ENCODE measurements at regions not wholly inside any gene's neighbourhood (a gene's known extent, or its start where the extent isn't known, plus 50 kb on each side); places are given as distances from the start of the nearest gene placed in this dataset.
"Not testable (repeated sequence)": the region's sequence is repeated elsewhere in the genome, so short reads cannot be mapped to it uniquely, and the experiment has no call there.

GRCh38 chrX:138229718-138230117, 481.8 kb downstream of the FGF13 start:
- H3K27ac ChIP-seq, result no peak overlapping the region
- no peaks in the 10 kb centered on the region for H3K4me1 ChIP-seq
- peaks cover 79% of the 10 kb centered on the region for H3K27me3 ChIP-seq
- no peak for TF ChIP-seq Cebpa-rat (IDR thresholded peaks at IDR 0.05)
- no peak overlapping the region for H3K4me3 ChIP-seq
- H3K4me2 ChIP-seq, result no peak overlapping the region
- no peak overlapping the region for H3K9ac ChIP-seq
- no peaks in the 10 kb centered on the region for H3K36me3 ChIP-seq
- H4K20me1 ChIP-seq, result no peaks in the 10 kb centered on the region
- H3K9me3 ChIP-seq, result no peaks in the 10 kb centered on the region

- TF ChIP-seq Cebpa-rat (IDR thresholded peaks at IDR 0.05), result no peak
- Histone ChIP-seq H3K27me3 (peaks cover 65% of the 10 kb centered on the region), H3K9ac (no peak overlapping the region), H3K27ac (no peak overlapping the region), H3K4me3 (no peak overlapping the region), H3K4me1 (no peaks in the 10 kb centered on the region), H3K36me3 (no peaks in the 10 kb centered on the region), H4K20me1 (no peaks in the 10 kb centered on the region), H3K9me3 (no peaks in the 10 kb centered on the region), H3K4me2 (no peak overlapping the region)
Observed at GRCh38 chrX:138240266-138240665, 471.3 kb downstream of the FGF13 start.

GRCh38 chrX:138254001-138254400, 457.5 kb downstream of the FGF13 start:
- no peak overlapping the region for H3K9ac ChIP-seq
- H3K4me2 ChIP-seq, result no peak overlapping the region
- no peak overlapping the region for H3K4me3 ChIP-seq
- no peaks in the 10 kb centered on the region for H3K9me3 ChIP-seq
- no peak for TF ChIP-seq Cebpa-rat (IDR thresholded peaks at IDR 0.05)
- no peaks in the 10 kb centered on the region for H3K36me3 ChIP-seq
- no peaks in the 10 kb centered on the region for H3K4me1 ChIP-seq
- H3K27me3 ChIP-seq, result peaks cover 96% of the 10 kb centered on the region
- H3K27ac ChIP-seq, result no peak overlapping the region
- H4K20me1 ChIP-seq, result no peaks in the 10 kb centered on the region; the same call in 1 of the 2 replicates

- Histone ChIP-seq H3K4me2 (no peak overlapping the region), H3K4me1 (no peaks in the 10 kb centered on the region), H3K36me3 (no peaks in the 10 kb centered on the region), H3K9me3 (no peaks in the 10 kb centered on the region), H4K20me1 (no peaks in the 10 kb centered on the region; the same call in 1 of the 2 replicates), H3K4me3 (no peak overlapping the region), H3K27ac (no peak overlapping the region), H3K9ac (no peak overlapping the region), H3K27me3 (peaks cover 98% of the 10 kb centered on the region)
- no peak for TF ChIP-seq Cebpa-rat (IDR thresholded peaks at IDR 0.05)
Observed at GRCh38 chrX:138255373-138255772, 456.1 kb downstream of the FGF13 start.

- peaks cover 69% of the 10 kb centered on the region for H3K27me3 ChIP-seq
- H3K9me3 ChIP-seq, H3K9ac ChIP-seq, H3K27ac ChIP-seq, H3K4me1 ChIP-seq, H4K20me1 ChIP-seq, H3K36me3 ChIP-seq, H3K4me2 ChIP-seq, H3K4me3 ChIP-seq: not testable (repeated sequence)
Observed at GRCh38 chrX:138264095-138264494, 447.4 kb downstream of the FGF13 start.

DNA sequence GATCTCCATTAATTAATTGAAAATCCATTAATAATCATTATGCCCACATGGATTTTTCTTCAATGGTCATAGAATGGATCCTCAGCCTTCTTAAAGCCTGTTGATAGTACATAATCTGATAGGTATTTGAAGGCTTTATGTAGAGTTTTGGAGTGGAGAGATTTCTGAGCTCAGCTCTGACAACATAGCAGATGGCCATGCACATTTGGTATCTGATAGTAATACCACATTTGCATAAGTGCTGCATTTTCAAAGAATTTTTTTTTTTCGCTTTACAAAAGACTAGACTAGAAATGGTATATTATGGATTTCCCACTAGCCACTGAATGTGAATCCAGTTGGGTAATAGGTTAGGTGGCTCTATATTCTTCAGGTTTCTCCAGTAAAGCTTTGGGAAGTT, 440.6 kb downstream of the FGF13 start:
- Histone ChIP-seq H3K27ac (no peak overlapping the region), H3K4me1 (no peaks in the 10 kb centered on the region), H4K20me1 (no peaks in the 10 kb centered on the region), H3K9ac (no peak overlapping the region), H3K36me3 (no peaks in the 10 kb centered on the region), H3K4me2 (no peak overlapping the region), H3K27me3 (peaks cover 76% of the 10 kb centered on the region), H3K4me3 (no peak overlapping the region), H3K9me3 (no peaks in the 10 kb centered on the region)
- no peak for TF ChIP-seq Cebpa-rat (IDR thresholded peaks at IDR 0.05)

DNA sequence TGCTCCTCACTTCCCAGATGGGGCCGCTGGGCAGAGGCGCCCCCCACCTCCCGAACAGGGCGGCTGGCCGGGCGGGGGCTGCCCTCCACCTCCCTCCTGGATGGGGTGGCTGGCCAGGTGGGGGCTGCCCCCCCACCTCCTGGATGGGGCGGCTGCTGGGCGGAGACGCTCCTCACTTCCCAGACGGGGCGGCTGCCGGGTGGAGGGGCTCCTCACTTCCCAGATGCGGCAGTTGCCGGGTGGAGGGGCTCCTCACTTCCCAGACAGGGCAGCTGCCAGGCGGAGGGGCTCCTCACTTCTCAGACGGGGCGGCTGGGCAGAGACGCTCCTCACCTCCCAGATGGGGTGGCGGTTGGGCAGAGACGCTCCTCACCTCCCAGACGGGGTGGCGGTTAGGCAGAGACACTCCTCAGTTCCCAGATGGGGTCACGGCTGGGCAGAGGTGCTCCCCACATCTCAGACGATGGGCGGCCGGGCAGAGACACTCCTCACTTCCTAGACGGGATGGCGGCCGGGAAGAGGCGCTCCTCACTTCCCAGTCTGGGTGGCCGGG, 428.8 kb downstream of the FGF13 start:
- not testable (repeated sequence) for H3K36me3 ChIP-seq, H3K4me2 ChIP-seq, H3K4me1 ChIP-seq, H4K20me1 ChIP-seq, H3K27ac ChIP-seq, H3K4me3 ChIP-seq, H3K9ac ChIP-seq
- Histone ChIP-seq H3K9me3 (peaks cover 11% of the 10 kb centered on the region), H3K27me3 (peaks cover 60% of the 10 kb centered on the region)

DNA sequence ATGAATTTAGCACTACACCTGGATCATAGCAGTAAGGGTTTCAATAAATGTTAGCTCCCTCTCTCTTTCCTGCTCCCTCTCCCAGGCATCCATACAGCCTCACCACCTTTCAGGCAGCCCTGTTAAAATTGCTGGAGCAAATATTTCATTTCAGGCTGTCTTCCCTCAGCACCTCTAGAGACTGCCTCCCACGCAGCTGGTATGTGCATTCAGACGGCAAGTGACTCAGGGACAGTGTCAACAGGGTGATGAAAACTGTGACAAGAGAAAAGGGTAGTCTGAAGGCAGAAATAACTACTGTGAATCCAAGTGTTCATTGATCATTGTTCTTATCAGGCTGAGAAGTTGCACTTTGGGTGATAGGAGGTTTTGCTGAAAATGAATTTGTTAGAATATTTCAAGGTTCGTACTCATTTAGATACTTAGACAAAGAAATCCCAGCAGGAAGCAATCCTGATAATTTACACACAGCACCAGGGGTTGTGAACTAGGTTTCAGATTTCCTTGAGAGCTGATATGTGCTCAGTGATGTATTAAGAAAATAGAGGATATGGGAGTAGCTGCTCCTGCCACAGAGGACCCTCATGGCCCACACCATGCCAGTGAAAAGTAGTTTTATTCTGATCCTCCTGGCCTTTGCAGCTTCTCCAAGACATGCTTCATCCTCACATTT, 424.2 kb downstream of the FGF13 start:
- TF ChIP-seq Cebpa-rat (IDR thresholded peaks at IDR 0.05), result no peak
- H3K4me1 ChIP-seq, result no peaks in the 10 kb centered on the region
- H3K27me3 ChIP-seq, result peaks cover 81% of the 10 kb centered on the region
- H3K4me3 ChIP-seq, result no peak overlapping the region
- no peaks in the 10 kb centered on the region for H3K36me3 ChIP-seq
- H3K9ac ChIP-seq, result no peak overlapping the region
- H4K20me1 ChIP-seq, result no peaks in the 10 kb centered on the region
- no peak overlapping the region for H3K27ac ChIP-seq
- H3K9me3 ChIP-seq, result peaks cover 10% of the 10 kb centered on the region
- no peak overlapping the region for H3K4me2 ChIP-seq

DNA sequence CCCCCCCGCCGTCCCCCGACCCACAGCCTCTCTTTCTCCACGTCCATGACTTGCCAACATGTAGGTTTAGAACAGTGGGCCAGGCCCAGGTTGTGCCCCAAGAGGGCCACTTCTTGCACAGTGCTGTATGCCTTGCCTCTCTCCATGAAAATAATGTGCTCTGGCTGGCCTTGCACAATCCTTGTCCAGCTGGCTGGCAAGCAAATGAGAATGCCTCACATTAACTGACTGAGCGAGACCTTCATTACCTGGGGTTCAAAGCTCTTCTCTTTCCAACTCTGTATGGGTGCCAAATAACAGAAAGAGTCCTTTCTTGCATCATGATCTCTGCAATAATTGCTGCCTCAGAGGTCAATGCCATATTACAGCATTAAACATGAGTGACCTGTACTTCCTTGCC, 416.6 kb downstream of the FGF13 start:
- Histone ChIP-seq H3K4me2 (no peak overlapping the region), H3K4me3 (no peak overlapping the region), H4K20me1 (no peaks in the 10 kb centered on the region), H3K9me3 (no peaks in the 10 kb centered on the region), H3K4me1 (no peaks in the 10 kb centered on the region), H3K9ac (no peak overlapping the region), H3K27ac (no peak overlapping the region), H3K27me3 (peaks cover 65% of the 10 kb centered on the region), H3K36me3 (no peaks in the 10 kb centered on the region)
- TF ChIP-seq Cebpa-rat (IDR thresholded peaks at IDR 0.05), result no peak

DNA sequence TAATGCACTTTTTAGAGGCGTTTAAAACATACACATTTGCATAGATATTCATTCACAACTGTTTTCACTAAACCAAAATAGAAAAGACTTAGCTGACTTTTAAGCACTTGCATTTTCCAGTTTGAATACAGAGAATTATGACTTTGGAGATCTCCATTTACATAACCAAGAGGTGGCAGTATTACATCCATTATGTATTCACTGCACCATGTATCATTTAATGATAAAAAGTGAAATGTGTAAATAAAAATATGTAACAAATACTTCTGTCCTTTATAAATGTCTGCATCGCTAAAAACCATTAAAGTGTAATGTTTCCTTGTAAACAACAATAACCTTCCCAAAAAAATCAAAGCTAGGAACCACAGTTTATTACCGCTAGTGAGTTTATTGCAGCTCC, 413.2 kb downstream of the FGF13 start:
- H3K27me3 ChIP-seq, result peaks cover 41% of the 10 kb centered on the region
- no peak overlapping the region for H3K9ac ChIP-seq
- no peaks in the 10 kb centered on the region; the same call in 1 of the 2 replicates for H3K9me3 ChIP-seq
- no peak overlapping the region for H3K27ac ChIP-seq
- TF ChIP-seq Cebpa-rat (IDR thresholded peaks at IDR 0.05), result no peak
- H3K4me2 ChIP-seq, result no peak overlapping the region
- H3K4me3 ChIP-seq, result no peak overlapping the region
- H3K36me3 ChIP-seq, result no peaks in the 10 kb centered on the region
- H3K4me1 ChIP-seq, result no peaks in the 10 kb centered on the region
- no peaks in the 10 kb centered on the region for H4K20me1 ChIP-seq

DNA sequence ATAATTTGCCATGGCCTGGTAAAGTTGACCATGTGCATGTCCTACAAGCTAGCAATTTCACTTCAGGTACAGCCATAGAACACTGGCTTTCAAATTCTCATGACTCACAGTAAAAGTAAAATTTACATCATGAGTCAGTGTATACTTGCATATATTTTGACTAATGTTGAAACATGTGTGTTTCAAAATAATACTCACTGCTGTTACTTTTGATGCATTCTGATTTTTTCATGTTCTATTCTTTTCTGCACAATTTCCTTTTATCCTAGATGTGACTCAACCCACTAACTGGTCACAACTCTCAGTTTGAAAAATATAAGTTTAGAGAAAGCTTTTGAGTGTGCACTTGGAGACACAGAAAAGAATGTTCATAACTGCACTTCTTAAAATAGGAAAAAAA, 365.7 kb downstream of the FGF13 start:
- TF ChIP-seq Cebpa-rat (IDR thresholded peaks at IDR 0.05), result no peak
- H3K4me3 ChIP-seq, result no peak overlapping the region
- H3K4me1 ChIP-seq, result no peaks in the 10 kb centered on the region
- H3K27ac ChIP-seq, result no peak overlapping the region
- H3K36me3 ChIP-seq, result no peaks in the 10 kb centered on the region
- no peak overlapping the region for H3K4me2 ChIP-seq
- no peaks in the 10 kb centered on the region for H3K9me3 ChIP-seq
- H4K20me1 ChIP-seq, result no peaks in the 10 kb centered on the region
- peaks cover 48% of the 10 kb centered on the region for H3K27me3 ChIP-seq
- H3K9ac ChIP-seq, result no peak overlapping the region

Data from BLaER1 (cell line).